HEK293T (cell line): ENCODE measurements at regions not wholly inside any gene's neighbourhood (a gene's known extent, or its start where the extent isn't known, plus 50 kb on each side); places are given as distances from the start of the nearest gene placed in this dataset.

ENCODE experiments used
- CTCF ChIA-PET: fragments of 350-600 bp; formaldehyde crosslinking; extraction: SDS; loops from one replicate; lab custom pipeline; 2021; ENCODE audit warnings: antibody characterized with exemption, inconsistent platforms; lab: Yijun Ruan, JAX
- POLR2A ChIA-PET: fragments of 350-600 bp; formaldehyde crosslinking; extraction: SDS; loops from one replicate; lab custom pipeline; 2020; ENCODE audit warnings: antibody characterized with exemption, inconsistent platforms; lab: Yijun Ruan, JAX
- DNase-seq: peaks from one replicate; pipeline ENCODE4 v3.0.0; 2012; ENCODE audit warnings: mixed read lengths; ENCODE audit errors: extremely low spot score
- ARNT ChIP-seq: fragments of 450-650 bp; IDR thresholded peaks from 2 replicates; pipeline ENCODE4 v1.6.1; 2017; ENCODE audit warnings: mild to moderate bottlenecking
- BHLHE40 ChIP-seq: fragments of 450-650 bp; IDR thresholded peaks from 2 replicates; pipeline ENCODE4 v1.6.1; 2016; ENCODE audit warnings: mild to moderate bottlenecking, moderate library complexity, borderline replicate concordance
- CTBP1 ChIP-seq: fragments of 450-650 bp; IDR thresholded peaks from 2 replicates; pipeline ENCODE4 v1.6.1; 2016; ENCODE audit warnings: borderline replicate concordance
- ELF4 ChIP-seq: fragments of 450-650 bp; IDR thresholded peaks from 2 replicates; pipeline ENCODE4 v1.6.1; 2017; ENCODE audit warnings: antibody characterized with exemption
- FOXA1 ChIP-seq: fragments of 450-650 bp; IDR thresholded peaks from 2 replicates; pipeline ENCODE4 v1.6.1; 2016; ENCODE audit warnings: mild to moderate bottlenecking
- FOXK2 ChIP-seq: fragments of 450-650 bp; IDR thresholded peaks from 2 replicates; pipeline ENCODE4 v1.6.1; 2016; ENCODE audit warnings: mild to moderate bottlenecking
- FOXM1 ChIP-seq: fragments of 450-650 bp; IDR thresholded peaks from 2 replicates; pipeline ENCODE4 v1.6.1; 2017; ENCODE audit warnings: mild to moderate bottlenecking, borderline replicate concordance
- HDGF ChIP-seq: fragments of 450-650 bp; IDR thresholded peaks from 2 replicates; pipeline ENCODE4 v1.6.1; 2017; ENCODE audit warnings: antibody characterized with exemption, borderline replicate concordance
- L3MBTL2 ChIP-seq: fragments of 450-650 bp; conservative IDR thresholded peaks from 2 replicates; pipeline ENCODE4 v1.6.1; 2016; ENCODE audit warnings: mild to moderate bottlenecking
- LEF1 ChIP-seq: fragments of 450-650 bp; IDR thresholded peaks from 2 replicates; pipeline ENCODE4 v1.6.1; 2017; ENCODE audit warnings: mild to moderate bottlenecking, borderline replicate concordance
- NFRKB ChIP-seq: fragments of 450-650 bp; IDR thresholded peaks from 2 replicates; pipeline ENCODE4 v1.6.1; 2016; ENCODE audit warnings: mild to moderate bottlenecking, moderate library complexity
- PKNOX1 ChIP-seq: fragments of 450-650 bp; IDR thresholded peaks from 2 replicates; pipeline ENCODE4 v1.6.1; 2016
- SUZ12 ChIP-seq: fragments of 450-650 bp; IDR thresholded peaks from 2 replicates; pipeline ENCODE4 v1.6.1; 2016; ENCODE audit warnings: mild to moderate bottlenecking
- TARDBP ChIP-seq: fragments of 450-650 bp; IDR thresholded peaks from 2 replicates; pipeline ENCODE4 v1.6.1; 2016
- ZNF384 ChIP-seq: fragments of 450-650 bp; IDR thresholded peaks from 2 replicates; pipeline ENCODE4 v1.6.1; 2016

- DNase-seq = no peak
- CTCF ChIA-PET = no interaction called here
- POLR2A ChIA-PET = no interaction called here
- TF ChIP-seq TARDBP (no peak), L3MBTL2 (no peak)
These were observed 57.7 kb upstream of the PPP1R9A start for GRCh38 chr7:94849636-94850208.

GRCh38 chr7:94855589-94855988, 51.8 kb upstream of the PPP1R9A start:
- CTCF ChIA-PET = no interaction called here
- TF ChIP-seq FOXA1 = no peak
- TF ChIP-seq NFRKB = no peak
- no peak for TF ChIP-seq ARNT
- TF ChIP-seq LEF1 = no peak
- TF ChIP-seq CTBP1 = no peak
- TF ChIP-seq SUZ12 = no peak
- TF ChIP-seq PKNOX1 = no peak
- TF ChIP-seq FOXK2 = no peak
- TF ChIP-seq HDGF = no peak
- no peak for TF ChIP-seq ELF4
- TF ChIP-seq FOXM1 = no peak
- no peak for DNase-seq
- POLR2A ChIA-PET = no interaction called here

GRCh38 chr7:94856643-94857042, 50.8 kb upstream of the PPP1R9A start:
- POLR2A ChIA-PET = no interaction called here
- TF ChIP-seq FOXA1 (no peak), SUZ12 (no peak), ZNF384 (no peak), NFRKB (no peak), FOXM1 (no peak), L3MBTL2 (no peak), BHLHE40 (no peak), HDGF (no peak)
- CTCF ChIA-PET = no interaction called here
- DNase-seq = no peak
